B cell (primary cell): ENCODE measurements at regions not wholly inside any gene's neighbourhood (a gene's known extent, or its start where the extent isn't known, plus 50 kb on each side); places are given as distances from the start of the nearest gene placed in this dataset.

Source experiments
- CTCF ChIP-seq: fragments of 200-600 bp; IDR thresholded peaks from one replicate; pipeline ENCODE4 v1.8.0; 2022; ENCODE audit warnings: antibody characterized with exemption, mild to moderate bottlenecking
- EZH2 ChIP-seq: IDR thresholded peaks from 2 replicates; pipeline ENCODE4 v1.6.1; 2012; ENCODE audit warnings: borderline replicate concordance, low read depth, mild to moderate bottlenecking, moderate library complexity, low read length; ENCODE audit not compliant: insufficient read depth, poor library complexity, severe bottlenecking

DNA sequence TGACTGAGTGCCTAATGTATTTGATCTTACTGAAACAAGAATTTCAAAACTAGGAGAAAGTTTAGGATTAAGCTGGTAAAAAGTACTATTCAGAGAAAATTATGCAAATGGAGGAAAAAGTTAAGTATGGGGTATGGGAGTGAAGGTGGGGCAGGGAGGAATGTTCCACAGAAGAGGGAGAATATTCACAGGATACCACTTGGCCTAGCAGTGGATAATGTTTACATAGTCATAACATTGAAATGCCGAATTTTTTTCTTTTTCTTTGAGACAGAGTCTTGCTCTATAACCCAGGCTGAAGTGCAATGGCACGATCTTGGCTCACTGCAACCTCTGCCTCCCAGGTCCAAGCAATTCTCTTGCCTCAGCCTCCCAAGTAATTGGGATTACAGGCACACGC is 61.2 kb upstream of the LMNB1 start:
- no peak for TF ChIP-seq EZH2
- no peak for TF ChIP-seq CTCF
